ENCODE measurements at regions not wholly inside any gene's neighbourhood (a gene's known extent, or its start where the extent isn't known, plus 50 kb on each side); places are given as distances from the start of the nearest gene placed in this dataset.

- Histone ChIP-seq H3K36me3 (no peaks in the 10 kb centered on the region), H3K4me1 (no peaks in the 10 kb centered on the region), H3K4me3 (no peak overlapping the region), H3K27me3 (no peaks in the 10 kb centered on the region), H3K27ac (no peak overlapping the region), H3K9me3 (replicated peaks) (no peaks in the 10 kb centered on the region)
- no peak for DNase-seq
Measured at GRCh38 chr10:9222917-9223316, 1168.4 kb downstream of the GATA3 start.

- no peaks in the 10 kb centered on the region for H3K27me3 ChIP-seq
- no peaks in the 10 kb centered on the region for H3K9me3 ChIP-seq (replicated peaks)
- DNase-seq = no peak
- no peak overlapping the region for H3K27ac ChIP-seq
- no peaks in the 10 kb centered on the region for H3K36me3 ChIP-seq
- no peak overlapping the region for H3K4me3 ChIP-seq
- no peaks in the 10 kb centered on the region; the same call in 1 of the 2 replicates for H3K4me1 ChIP-seq
Measured at GRCh38 chr10:9227679-9228365, 1173.3 kb downstream of the GATA3 start.

DNA sequence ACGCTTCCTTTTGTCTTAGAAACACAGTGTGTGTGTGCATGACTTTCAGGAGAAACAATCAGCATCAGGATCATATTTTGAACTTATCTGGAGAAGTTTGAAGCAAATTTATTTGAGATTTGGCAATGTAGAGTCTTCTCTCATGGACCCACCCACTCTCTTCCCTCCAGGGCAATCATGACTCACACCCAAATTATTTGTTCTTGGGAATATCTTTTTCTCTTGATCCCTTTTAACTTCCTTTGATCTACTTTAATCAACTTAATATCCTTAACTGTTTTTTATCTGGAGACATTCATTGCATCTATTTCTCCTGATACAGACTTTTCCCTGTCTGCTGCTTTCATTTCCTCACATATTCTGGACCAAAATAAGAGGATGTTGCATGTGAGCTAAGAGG is 1174.3 kb downstream of the GATA3 start:
- Histone ChIP-seq H3K36me3 (no peaks in the 10 kb centered on the region), H3K4me3 (no peak overlapping the region), H3K4me1 (no peaks in the 10 kb centered on the region; the same call in 1 of the 2 replicates), H3K9me3 (replicated peaks) (no peaks in the 10 kb centered on the region), H3K27me3 (no peaks in the 10 kb centered on the region), H3K27ac (no peak overlapping the region)
- no peak for DNase-seq

- no peak for DNase-seq
- H3K9me3 ChIP-seq (replicated peaks) = no peaks in the 10 kb centered on the region
- H3K4me3 ChIP-seq = no peak overlapping the region
- no peaks in the 10 kb centered on the region for H3K27me3 ChIP-seq
- H3K27ac ChIP-seq = no peak overlapping the region
- H3K36me3 ChIP-seq = no peaks in the 10 kb centered on the region
- H3K4me1 ChIP-seq = no peaks in the 10 kb centered on the region; the same call in 1 of the 2 replicates
Measured at GRCh38 chr10:9229702-9230244, 1175.3 kb downstream of the GATA3 start.

DNA sequence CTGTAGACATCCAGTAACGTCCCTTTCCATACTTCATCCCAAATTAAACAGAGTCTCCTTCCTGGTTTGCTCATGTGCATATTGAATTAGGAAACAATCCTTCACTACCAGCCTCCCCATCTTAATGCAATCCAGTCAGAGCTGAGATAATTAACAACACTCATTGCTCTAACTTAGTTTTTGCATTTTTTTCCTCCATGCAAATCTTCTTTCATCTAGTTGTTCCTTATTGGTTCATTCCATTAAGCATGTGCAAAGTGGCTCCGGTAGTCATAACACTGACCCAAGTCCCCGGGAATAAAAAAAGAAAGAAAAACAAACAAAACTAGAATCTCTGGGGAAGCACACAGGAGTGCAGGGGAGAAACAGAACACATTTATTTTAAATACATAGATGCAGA is 1176.1 kb downstream of the GATA3 start:
- Histone ChIP-seq H3K27me3 (no peaks in the 10 kb centered on the region), H3K27ac (no peak overlapping the region), H3K36me3 (no peaks in the 10 kb centered on the region), H3K9me3 (replicated peaks) (no peaks in the 10 kb centered on the region), H3K4me1 (no peaks in the 10 kb centered on the region; the same call in 1 of the 2 replicates), H3K4me3 (no peak overlapping the region)
- no peak for DNase-seq

GRCh38 chr10:9234191-9234590 is 1179.7 kb downstream of the GATA3 start:
- Histone ChIP-seq H3K36me3 (no peaks in the 10 kb centered on the region), H3K9me3 (replicated peaks) (no peaks in the 10 kb centered on the region), H3K27me3 (no peaks in the 10 kb centered on the region), H3K4me3 (no peak overlapping the region), H3K27ac (no peak overlapping the region), H3K4me1 (no peaks in the 10 kb centered on the region; the same call in 1 of the 2 replicates)
- DNase-seq = no peak

- Histone ChIP-seq H3K27ac (no peak overlapping the region), H3K9me3 (replicated peaks) (no peaks in the 10 kb centered on the region), H3K36me3 (no peaks in the 10 kb centered on the region), H3K4me1 (no peaks in the 10 kb centered on the region), H3K4me3 (no peak overlapping the region), H3K27me3 (no peaks in the 10 kb centered on the region)
- DNase-seq = no peak
Measured at GRCh38 chr10:9238041-9238440, 1183.6 kb downstream of the GATA3 start.

- Histone ChIP-seq H3K27me3 (no peaks in the 10 kb centered on the region), H3K4me3 (no peak overlapping the region), H3K9me3 (replicated peaks) (no peaks in the 10 kb centered on the region), H3K4me1 (peaks cover 5% of the 10 kb centered on the region), H3K36me3 (no peaks in the 10 kb centered on the region), H3K27ac (no peak overlapping the region)
- DNase-seq = no peak
Measured at GRCh38 chr10:9239298-9239697, 1184.8 kb downstream of the GATA3 start.

GRCh38 chr10:9243941-9244411 is 1189.5 kb downstream of the GATA3 start:
- Histone ChIP-seq H3K27ac (peak overlapping the region; percentile 61), H3K36me3 (no peaks in the 10 kb centered on the region)
- peak; percentile 49 to 65 for DNase-seq

DNA sequence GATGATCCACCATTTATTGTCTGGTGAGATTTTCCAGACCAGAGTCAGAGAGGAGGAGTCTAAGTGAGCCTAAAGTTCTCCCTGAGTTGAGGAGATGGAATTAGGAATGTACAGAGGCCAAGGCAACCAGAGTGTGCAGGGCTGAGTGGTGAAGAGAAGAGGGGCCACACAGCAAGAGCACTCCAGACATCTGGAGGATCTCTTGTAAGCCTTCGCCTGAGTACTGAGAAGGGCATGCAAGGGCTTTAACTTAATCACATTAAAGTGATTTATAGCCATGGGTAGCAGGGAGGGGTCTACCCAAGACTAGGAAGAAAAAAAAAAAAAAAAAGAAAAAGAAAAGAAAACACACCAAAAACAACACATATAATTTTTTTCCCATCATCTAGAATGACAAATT is 1190.4 kb downstream of the GATA3 start:
- no peaks in the 10 kb centered on the region for H3K9me3 ChIP-seq (replicated peaks)
- no peaks in the 10 kb centered on the region for H3K36me3 ChIP-seq
- no peak overlapping the region for H3K27ac ChIP-seq
- no peaks in the 10 kb centered on the region for H3K27me3 ChIP-seq
- H3K4me3 ChIP-seq = no peak overlapping the region
- H3K4me1 ChIP-seq = peaks cover 19% of the 10 kb centered on the region
- no peak for DNase-seq

More at GRCh38 chr10:9243941-9244411, 1189.5 kb downstream of the GATA3 start:
- Histone ChIP-seq H3K4me3 (peak overlapping the region; percentile 43), H3K4me1 (peaks cover 19% of the 10 kb centered on the region), H3K27me3 (no peaks in the 10 kb centered on the region), H3K9me3 (replicated peaks) (no peaks in the 10 kb centered on the region)

DNA sequence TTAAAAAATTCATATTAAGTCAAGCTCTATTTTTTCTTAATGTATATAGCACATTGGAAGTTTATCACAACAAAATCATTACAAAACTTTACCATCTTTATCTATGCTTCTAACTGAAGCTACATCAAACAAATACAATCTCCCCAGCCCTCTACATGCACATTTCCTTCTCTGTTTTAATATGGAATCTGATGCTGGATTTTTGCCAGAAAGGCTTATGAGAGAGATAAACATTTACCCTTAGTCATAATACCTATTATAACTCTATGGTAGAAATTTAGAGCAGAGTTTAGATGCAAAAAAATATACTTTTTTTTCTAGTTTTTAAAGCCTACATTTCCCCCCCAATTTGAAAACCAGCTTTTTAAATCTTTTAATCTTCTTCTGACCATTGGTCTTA is 1198.6 kb downstream of the GATA3 start:
- DNase-seq = peak in 1 of 2 experiments; percentile 51
- H3K27ac ChIP-seq = no peak overlapping the region
- no peaks in the 10 kb centered on the region for H3K36me3 ChIP-seq
- H3K9me3 ChIP-seq (replicated peaks) = no peaks in the 10 kb centered on the region
- no peaks in the 10 kb centered on the region; the same call in 1 of the 2 replicates for H3K4me1 ChIP-seq
- H3K27me3 ChIP-seq = no peaks in the 10 kb centered on the region
- no peak overlapping the region for H3K4me3 ChIP-seq

- Histone ChIP-seq H3K36me3 (no peaks in the 10 kb centered on the region), H3K27me3 (no peaks in the 10 kb centered on the region), H3K4me1 (no peaks in the 10 kb centered on the region; the same call in 1 of the 2 replicates), H3K27ac (no peak overlapping the region), H3K9me3 (replicated peaks) (no peaks in the 10 kb centered on the region), H3K4me3 (no peak overlapping the region)
- DNase-seq = no peak
Measured at GRCh38 chr10:9254353-9254752, 1199.9 kb downstream of the GATA3 start.

GRCh38 chr10:9260690-9261089 is 1206.2 kb downstream of the GATA3 start:
- H3K27me3 ChIP-seq = no peaks in the 10 kb centered on the region
- no peak overlapping the region for H3K27ac ChIP-seq
- DNase-seq = no peak

DNA sequence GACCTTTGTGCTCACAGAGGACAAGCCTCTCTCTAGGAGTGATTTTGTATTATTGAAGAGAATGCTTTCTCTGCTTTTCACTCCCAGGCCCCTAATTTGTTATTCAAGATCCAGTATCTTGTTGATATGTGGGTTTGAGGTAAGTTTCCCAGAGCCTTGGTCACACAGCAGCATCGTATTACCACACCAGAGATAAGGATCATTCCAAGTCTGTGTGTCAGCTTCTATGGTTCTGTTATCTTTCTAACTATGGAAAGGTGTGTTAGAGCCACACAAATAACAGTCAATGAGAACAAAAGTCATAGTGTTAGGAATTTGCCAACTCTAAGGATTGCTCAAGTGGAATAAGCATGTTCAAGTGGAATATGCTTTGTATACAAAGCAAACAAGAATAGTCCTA is 1208.3 kb downstream of the GATA3 start:
- Histone ChIP-seq H3K27ac (no peak overlapping the region), H3K4me1 (peaks cover 3% of the 10 kb centered on the region; the same call in 1 of the 2 replicates), H3K4me3 (no peak overlapping the region), H3K9me3 (replicated peaks) (no peaks in the 10 kb centered on the region), H3K36me3 (no peaks in the 10 kb centered on the region), H3K27me3 (no peaks in the 10 kb centered on the region)
- no peak for DNase-seq

More at GRCh38 chr10:9260690-9261089, 1206.2 kb downstream of the GATA3 start:
- Histone ChIP-seq H3K4me1 (peaks cover 3% of the 10 kb centered on the region; the same call in 1 of the 2 replicates), H3K36me3 (no peaks in the 10 kb centered on the region), H3K9me3 (replicated peaks) (no peaks in the 10 kb centered on the region), H3K4me3 (no peak overlapping the region)

GRCh38 chr10:9268176-9268575 is 1213.7 kb downstream of the GATA3 start:
- no peak for DNase-seq
- no peak overlapping the region for H3K4me3 ChIP-seq

More at GRCh38 chr10:9268176-9268575, 1213.7 kb downstream of the GATA3 start:
- Histone ChIP-seq H3K36me3 (no peaks in the 10 kb centered on the region), H3K27ac (no peak overlapping the region), H3K4me1 (no peaks in the 10 kb centered on the region; the same call in 1 of the 2 replicates), H3K27me3 (no peaks in the 10 kb centered on the region), H3K9me3 (replicated peaks) (no peaks in the 10 kb centered on the region)

Data from SJCRH30 (cell line).